H9 (cell line): ENCODE measurements at regions not wholly inside any gene's neighbourhood (a gene's known extent, or its start where the extent isn't known, plus 50 kb on each side); places are given as distances from the start of the nearest gene placed in this dataset.

ENCODE experiments used
- DNase-seq: peaks from one replicate; pipeline ENCODE4 v3.0.0-alpha.2; 2017
- H2AFZ ChIP-seq: one replicate; pipeline ENCODE4 v1.6.1; 2013; ENCODE audit warnings: mild to moderate bottlenecking, low read length, control low read depth, moderate library complexity
- H2AK5ac ChIP-seq: 2 replicates; pipeline ENCODE4 v1.6.1; 2013; ENCODE audit warnings: low read length, control low read depth, mixed read lengths; ENCODE audit not compliant: insufficient read length
- H2BK120ac ChIP-seq: one replicate; pipeline ENCODE4 v1.6.1; 2013; ENCODE audit warnings: low read depth, mild to moderate bottlenecking, low read length, control low read depth, inconsistent platforms; ENCODE audit not compliant: poor library complexity, severe bottlenecking
- H2BK12ac ChIP-seq: 2 replicates; pipeline ENCODE4 v1.6.1; 2013; ENCODE audit warnings: low read length, control low read depth, mixed read lengths, low read depth; ENCODE audit not compliant: insufficient read length
- H2BK15ac ChIP-seq: 2 replicates; pipeline ENCODE4 v1.6.1; 2013; ENCODE audit warnings: low read depth, low read length, control low read depth
- H2BK20ac ChIP-seq: one replicate; pipeline ENCODE4 v1.6.1; 2013; ENCODE audit warnings: low read depth, mild to moderate bottlenecking, low read length, control low read depth, inconsistent platforms; ENCODE audit not compliant: poor library complexity, severe bottlenecking
- H2BK5ac ChIP-seq: 2 replicates; pipeline ENCODE4 v1.6.1; 2013; ENCODE audit warnings: low read length, control low read depth, mixed read lengths; ENCODE audit not compliant: insufficient read length
- H3K14ac ChIP-seq: 2 replicates; pipeline ENCODE4 v1.6.1; 2013; ENCODE audit warnings: low read length, control low read depth; ENCODE audit not compliant: insufficient read depth
- H3K18ac ChIP-seq: 2 replicates; pipeline ENCODE4 v1.6.1; 2013; ENCODE audit warnings: low read depth, mild to moderate bottlenecking, mixed read lengths, low read length, control low read depth; ENCODE audit not compliant: insufficient read length
- H3K23ac ChIP-seq: 2 replicates; pipeline ENCODE4 v1.6.1; 2013; ENCODE audit warnings: low read length, control low read depth, mixed read lengths, low read depth; ENCODE audit not compliant: insufficient read length
- H3K23me2 ChIP-seq: 2 replicates; pipeline ENCODE4 v1.6.1; 2013; ENCODE audit warnings: low read depth, mild to moderate bottlenecking, mixed read lengths, low read length, control low read depth; ENCODE audit not compliant: insufficient read length, poor library complexity, severe bottlenecking
- H3K27ac ChIP-seq: 2 replicates; pipeline ENCODE4 v1.5.1; 2013; ENCODE audit warnings: low read length, control low read depth, mixed read lengths, low read depth; ENCODE audit not compliant: insufficient read length
- H3K27me3 ChIP-seq: 2 replicates; pipeline ENCODE4 v1.6.1; 2013; ENCODE audit warnings: low read length, control low read depth, inconsistent platforms; ENCODE audit not compliant: insufficient read depth
- H3K4ac ChIP-seq: 2 replicates; pipeline ENCODE4 v1.6.1; 2013; ENCODE audit warnings: low read depth, mild to moderate bottlenecking, control low read depth, inconsistent platforms, low read length, moderate library complexity
- H3K4me1 ChIP-seq: 2 replicates; pipeline ENCODE4 v1.6.1; 2013; ENCODE audit warnings: low read length, control low read depth, inconsistent platforms; ENCODE audit not compliant: insufficient read depth
- H3K4me2 ChIP-seq: 2 replicates; pipeline ENCODE4 v1.6.1; 2013; ENCODE audit warnings: low read length, control low read depth, mixed read lengths; ENCODE audit not compliant: insufficient read length, insufficient read depth
- H3K56ac ChIP-seq: 2 replicates; pipeline ENCODE4 v1.6.1; 2013; ENCODE audit warnings: low read depth, mild to moderate bottlenecking, mixed read lengths, low read length, control low read depth; ENCODE audit not compliant: insufficient read length
- H3K79me1 ChIP-seq: 2 replicates; pipeline ENCODE4 v1.6.1; 2013; ENCODE audit warnings: low read depth, mild to moderate bottlenecking, moderate library complexity, low read length, control low read depth, inconsistent platforms; ENCODE audit not compliant: insufficient read depth, poor library complexity, severe bottlenecking
- H3K79me2 ChIP-seq: 2 replicates; pipeline ENCODE4 v1.6.1; 2013; ENCODE audit warnings: low read length, control low read depth, inconsistent platforms; ENCODE audit not compliant: insufficient read depth
- H3K9ac ChIP-seq: 2 replicates; pipeline ENCODE4 v1.6.1; 2013; ENCODE audit warnings: low read length, control low read depth, mixed read lengths; ENCODE audit not compliant: insufficient read length; ENCODE audit errors: extremely low read depth
- H3K9me3 ChIP-seq: one replicate; pipeline ENCODE4 v1.6.1; 2013; ENCODE audit warnings: low read depth, low read length, inconsistent platforms; ENCODE audit not compliant: control insufficient read depth
- H3T11ph ChIP-seq: one replicate; pipeline ENCODE4 v1.6.1; 2013; ENCODE audit warnings: mild to moderate bottlenecking, low read length, control low read depth, inconsistent platforms
- H4K20me1 ChIP-seq: one replicate; pipeline ENCODE4 v1.6.1; 2013; ENCODE audit not compliant: control insufficient read depth, insufficient read length, insufficient read depth
- H4K5ac ChIP-seq: 2 replicates; pipeline ENCODE4 v1.6.1; 2013; ENCODE audit warnings: low read depth, mild to moderate bottlenecking, mixed read lengths, low read length, control low read depth; ENCODE audit not compliant: insufficient read length
- H4K8ac ChIP-seq: replicated peaks from 2 replicates; pipeline ENCODE4 v1.6.1; 2013; ENCODE audit warnings: low read length, control low read depth, mixed read lengths, low read depth; ENCODE audit not compliant: insufficient read length
- H4K91ac ChIP-seq: 2 replicates; pipeline ENCODE4 v1.6.1; 2013; ENCODE audit warnings: low read depth, mild to moderate bottlenecking, moderate library complexity, mixed read lengths, low read length, control low read depth; ENCODE audit not compliant: insufficient read length
- H3K27ac Mint-ChIP-seq, 3 experiments: 2 replicates in 2 of 3; 3 replicates in 1 of 3; pipeline ENCODE4 v1.8.0; 2020 to 2021; ENCODE audit warnings: mixed read lengths in 3 of 3, mild to moderate bottlenecking in 1 of 3, moderate library complexity in 1 of 3
- H3K27me3 Mint-ChIP-seq: 2 replicates; pipeline ENCODE4 v1.8.0; 2021; ENCODE audit warnings: low read depth, mild to moderate bottlenecking, moderate library complexity, mixed read lengths
- H3K36me3 Mint-ChIP-seq, 3 experiments: 2 replicates in 2 of 3; 3 replicates in 1 of 3; pipeline ENCODE4 v1.8.0; 2020 to 2021; ENCODE audit warnings: low read depth in 3 of 3, mixed read lengths in 3 of 3; ENCODE audit not compliant: insufficient read depth in 1 of 3
- H3K4me1 Mint-ChIP-seq, 2 experiments: 2 replicates each; pipeline ENCODE4 v1.8.0; 2020; ENCODE audit warnings: mixed read lengths in 2 of 2
- H3K4me3 Mint-ChIP-seq, 2 experiments: 2 replicates in 1 of 2; 3 replicates in 1 of 2; pipeline ENCODE4 v1.8.0; 2020 to 2021; ENCODE audit warnings: mild to moderate bottlenecking in 2 of 2, mixed read lengths in 2 of 2, moderate library complexity in 1 of 2
- H3K9me3 Mint-ChIP-seq, 2 experiments: 2 replicates in 1 of 2; 3 replicates in 1 of 2; pipeline ENCODE4 v1.8.0; 2020; ENCODE audit warnings: mild to moderate bottlenecking in 2 of 2, mixed read lengths in 2 of 2, moderate library complexity in 1 of 2
- CTCF ChIP-seq: fragments of 200-600 bp; sonication (generic); conservative IDR thresholded peaks from 3 replicates; pipeline ENCODE4 v1.8.0; 2021; ENCODE audit warnings: antibody characterized with exemption, mild to moderate bottlenecking
- WGBS: extraction: QIAGEN DNeasy Blood & Tissue Kit; methylation state at CpG from one replicate; pipeline ENCODE4 v1.1.7; 2013; ENCODE audit warnings: missing lambda C conversion rate, low lambda C conversion rate, mixed read lengths; ENCODE audit not compliant: insufficient read length; ENCODE audit errors: extremely low coverage; 5-methylcytosine and 5-hydroxymethylcytosine counted together

GRCh38 chr5:159735036-159735435 is 181.2 kb upstream of the ADRA1B start:
- no peaks in the 10 kb centered on the region for H3K27me3 ChIP-seq
- Mint-ChIP-seq H3K36me3 (no peaks in the 10 kb centered on the region), H3K27ac (no peak overlapping the region), H3K9me3 (no peaks in the 10 kb centered on the region), H3K4me1 (peaks cover 8 to 11% of the 10 kb centered on the region in 2 experiments), H3K27me3 (no peaks in the 10 kb centered on the region; the same call in 1 of the 2 replicates), H3K4me3 (no peak overlapping the region)
- no peak overlapping the region for H4K91ac ChIP-seq
- no peak overlapping the region for H3K18ac ChIP-seq
- DNase-seq = no peak
- H3K9ac ChIP-seq = no peak overlapping the region
- no CpG with 5 or more reads among the region's 2 CpGs for WGBS
- H2BK20ac ChIP-seq = no peak overlapping the region
- no peak overlapping the region for H2BK120ac ChIP-seq
- no peak overlapping the region for H3K56ac ChIP-seq
- H3K79me2 ChIP-seq = no peaks in the 10 kb centered on the region
- no peak overlapping the region for H2AFZ ChIP-seq
- H3K9me3 ChIP-seq = no peaks in the 10 kb centered on the region
- H3K14ac ChIP-seq = no peak overlapping the region
- H2AK5ac ChIP-seq = no peak overlapping the region
- no peak overlapping the region for H2BK15ac ChIP-seq
- no peaks in the 10 kb centered on the region; the same call in 1 of the 2 replicates for H3K4me1 ChIP-seq
- no peak overlapping the region for H3K27ac ChIP-seq
- no peak overlapping the region for H3K23ac ChIP-seq
- H4K20me1 ChIP-seq = no peaks in the 10 kb centered on the region
- H3K79me1 ChIP-seq = no peaks in the 10 kb centered on the region
- H3T11ph ChIP-seq = no peak overlapping the region
- no peak for TF ChIP-seq CTCF
- no peak overlapping the region for H2BK12ac ChIP-seq
- no peaks in the 10 kb centered on the region for H3K23me2 ChIP-seq
- H4K5ac ChIP-seq = no peak overlapping the region
- no peak overlapping the region for H4K8ac ChIP-seq
- no peak overlapping the region for H3K4me2 ChIP-seq
- no peak overlapping the region for H2BK5ac ChIP-seq
- H3K4ac ChIP-seq = no peak overlapping the region
